MM.1S (cell line): ENCODE measurements at regions not wholly inside any gene's neighbourhood (a gene's known extent, or its start where the extent isn't known, plus 50 kb on each side); places are given as distances from the start of the nearest gene placed in this dataset.

Source experiments
- DNase-seq: peaks from one replicate; pipeline ENCODE4 v3.0.0-alpha.2; 2015
- H2AFZ ChIP-seq: fragments of 300-600 bp; sonication (generic); 2 replicates; pipeline ENCODE4 v1.6.0; 2016; ENCODE audit warnings: antibody characterized with exemption, low read length
- H3F3A ChIP-seq: fragments of 300-600 bp; sonication (generic); 2 replicates; pipeline ENCODE4 v1.6.1; 2016; ENCODE audit warnings: mild to moderate bottlenecking, antibody characterized with exemption, low read length, moderate library complexity, mixed read lengths; ENCODE audit not compliant: insufficient read depth
- H3K27ac ChIP-seq: fragments of 300-600 bp; sonication (generic); 2 replicates; pipeline ENCODE4 v1.5.1; 2016; ENCODE audit warnings: mild to moderate bottlenecking, low read length
- H3K27me3 ChIP-seq: fragments of 300-600 bp; sonication (generic); replicated peaks from 2 replicates; pipeline ENCODE4 v1.6.0; 2016; ENCODE audit warnings: low read length; ENCODE audit not compliant: insufficient read depth
- H3K36me3 ChIP-seq: fragments of 300-600 bp; sonication (generic); replicated peaks from 2 replicates; pipeline ENCODE4 v1.6.1; 2016; ENCODE audit warnings: mild to moderate bottlenecking, low read length, mixed read lengths; ENCODE audit not compliant: insufficient read depth
- H3K4me1 ChIP-seq: fragments of 300-600 bp; sonication (generic); 2 replicates; pipeline ENCODE4 v1.6.1; 2016; ENCODE audit warnings: low read length, mixed read lengths
- H3K4me2 ChIP-seq: fragments of 300-600 bp; sonication (generic); 2 replicates; pipeline ENCODE4 v1.6.0; 2016; ENCODE audit warnings: low read depth, low read length
- H3K4me3 ChIP-seq: fragments of 300-600 bp; sonication (generic); 2 replicates; pipeline ENCODE4 v1.5.1; 2016; ENCODE audit warnings: low read length, mixed read lengths
- H3K79me2 ChIP-seq: fragments of 300-600 bp; sonication (generic); 2 replicates; pipeline ENCODE4 v1.6.1; 2016; ENCODE audit warnings: mixed run types, low read length, mixed read lengths
- H3K9ac ChIP-seq: fragments of 300-600 bp; sonication (generic); 2 replicates; pipeline ENCODE4 v1.6.1; 2016; ENCODE audit warnings: low read length, mixed read lengths
- H3K9me2 ChIP-seq: fragments of 300-600 bp; sonication (generic); replicated peaks from 2 replicates; pipeline ENCODE4 v1.6.1; 2016; ENCODE audit warnings: mild to moderate bottlenecking, low read length, mixed read lengths; ENCODE audit not compliant: insufficient read depth
- H3K9me3 ChIP-seq: fragments of 300-600 bp; sonication (generic); replicated peaks from 2 replicates; pipeline ENCODE4 v1.6.1; 2016; ENCODE audit warnings: mild to moderate bottlenecking, low read length, mixed read lengths; ENCODE audit not compliant: insufficient read depth
- H4K20me1 ChIP-seq: fragments of 300-600 bp; sonication (generic); 2 replicates; pipeline ENCODE4 v1.6.1; 2016; ENCODE audit warnings: mild to moderate bottlenecking, low read length, moderate library complexity, mixed read lengths; ENCODE audit not compliant: insufficient read depth
- CTCF ChIP-seq: fragments of 300-600 bp; sonication (generic); IDR thresholded peaks from 2 replicates; pipeline ENCODE4 v1.5.1; 2016; ENCODE audit warnings: antibody characterized with exemption, low read length, mixed read lengths
- EZH2 ChIP-seq: fragments of 300-600 bp; sonication (generic); optimal IDR thresholded peaks from 2 replicates; pipeline ENCODE3; 2017; ENCODE audit warnings: low read depth, mild to moderate bottlenecking, antibody characterized with exemption, low read length, mixed read lengths
- EZH2phosphoT487 ChIP-seq: fragments of 300-600 bp; sonication (generic); IDR thresholded peaks from 2 replicates; pipeline ENCODE4 v1.6.1; 2018; ENCODE audit warnings: antibody characterized with exemption, low read length

- no peak overlapping the region for H3K4me3 ChIP-seq
- H3K36me3 ChIP-seq: no peaks in the 10 kb centered on the region
These were observed 55.6 kb upstream of the XCR1 start for GRCh38 chr3:46082849-46083248.

GRCh38 chr3:46082021-46082420 lies 54.7 kb upstream of the XCR1 start:
- Histone ChIP-seq H3K79me2 (no peaks in the 10 kb centered on the region), H3K9me2 (no peaks in the 10 kb centered on the region), H2AFZ (no peak overlapping the region), H3K4me1 (peaks cover 15% of the 10 kb centered on the region), H3K9me3 (no peaks in the 10 kb centered on the region), H3F3A (no peaks in the 10 kb centered on the region), H3K4me2 (no peak overlapping the region), H3K27ac (no peak overlapping the region), H3K4me3 (no peak overlapping the region), H3K36me3 (no peaks in the 10 kb centered on the region), H3K27me3 (no peaks in the 10 kb centered on the region), H3K9ac (no peak overlapping the region), H4K20me1 (no peaks in the 10 kb centered on the region)
- no peak for DNase-seq
- TF ChIP-seq CTCF: no peak

More at GRCh38 chr3:46082849-46083248, 55.6 kb upstream of the XCR1 start:
- Histone ChIP-seq H3F3A (no peaks in the 10 kb centered on the region), H3K27me3 (no peaks in the 10 kb centered on the region), H3K4me1 (peaks cover 15% of the 10 kb centered on the region), H3K9me3 (no peaks in the 10 kb centered on the region), H4K20me1 (no peaks in the 10 kb centered on the region), H2AFZ (no peak overlapping the region), H3K79me2 (no peaks in the 10 kb centered on the region), H3K9me2 (no peaks in the 10 kb centered on the region), H3K9ac (no peak overlapping the region), H3K27ac (no peak overlapping the region), H3K4me2 (no peak overlapping the region)
- TF ChIP-seq EZH2phosphoT487 (no peak), CTCF (no peak), EZH2 (no peak)
- no peak for DNase-seq

- Histone ChIP-seq H3K4me1 (peaks cover 11% of the 10 kb centered on the region), H3K9ac (no peak overlapping the region)
These were observed 53.7 kb upstream of the XCR1 start for GRCh38 chr3:46080969-46081345.

More at GRCh38 chr3:46080969-46081345, 53.7 kb upstream of the XCR1 start:
- no peak for DNase-seq
- H3K27ac ChIP-seq: no peak overlapping the region
- no peak for TF ChIP-seq CTCF
- no peak for TF ChIP-seq EZH2phosphoT487
- TF ChIP-seq EZH2: no peak
- no peak overlapping the region for H3K4me2 ChIP-seq
- H3K27me3 ChIP-seq: no peaks in the 10 kb centered on the region
- no peak overlapping the region for H2AFZ ChIP-seq
- H3K79me2 ChIP-seq: no peaks in the 10 kb centered on the region
- no peaks in the 10 kb centered on the region for H3K36me3 ChIP-seq
- H3F3A ChIP-seq: no peaks in the 10 kb centered on the region
- H4K20me1 ChIP-seq: no peaks in the 10 kb centered on the region
- no peak overlapping the region for H3K4me3 ChIP-seq
- no peaks in the 10 kb centered on the region for H3K9me3 ChIP-seq
- no peaks in the 10 kb centered on the region for H3K9me2 ChIP-seq
